ENCODE measurements at regions not wholly inside any gene's neighbourhood (a gene's known extent, or its start where the extent isn't known, plus 50 kb on each side); places are given as distances from the start of the nearest gene placed in this dataset.

DNA sequence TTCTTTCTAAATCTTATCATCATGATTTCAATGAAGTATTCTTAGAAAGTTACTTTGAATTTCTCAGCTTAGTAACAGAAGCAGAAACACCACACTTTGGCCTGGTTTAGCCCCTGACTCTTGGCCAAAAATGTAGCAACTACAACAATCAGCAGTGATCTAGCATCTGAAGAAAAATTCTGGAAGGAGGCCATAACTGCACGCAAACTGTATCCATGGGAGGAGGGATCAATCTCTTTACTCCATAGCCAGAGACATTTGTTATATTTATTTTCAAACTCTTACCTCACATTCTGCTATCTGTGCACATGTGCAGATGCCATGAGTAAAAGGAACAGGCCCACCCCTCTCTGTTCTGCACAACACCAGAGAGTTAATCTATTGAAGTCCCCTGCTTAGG, 251.0 kb upstream of the P2RY1 start:
- Histone ChIP-seq H3K4me3 (ENCODE audit: low read length) (no peak overlapping the region), H3F3A (ENCODE audit: control insufficient read depth, insufficient read depth) (no peaks in the 10 kb centered on the region), H3K27me3 (ENCODE audit: control insufficient read depth, low read length) (0 out of 2 replicates have a peak, but pooled peaks cover 2% of the 10 kb centered on the region), H3K79me2 (ENCODE audit: control insufficient read depth, low read length) (no peaks in the 10 kb centered on the region), H3K9me3 (ENCODE audit: control insufficient read depth, insufficient read depth, low read length) (no peaks in the 10 kb centered on the region), H3K36me3 (ENCODE audit: control insufficient read depth, low read length) (no peaks in the 10 kb centered on the region), H3K27ac (ENCODE audit: low read depth, low read length) (no peak overlapping the region), H3K9me2 (replicated peaks; ENCODE audit: control insufficient read depth, low read length) (no peaks in the 10 kb centered on the region), H3K4me2 (ENCODE audit: low read length) (no peak overlapping the region), H4K20me1 (ENCODE audit: control insufficient read depth, insufficient read depth, low read depth, low read length) (no peaks in the 10 kb centered on the region), H3K4me1 (ENCODE audit: control insufficient read depth, low read length) (no peaks in the 10 kb centered on the region)
- no peak for TF ChIP-seq EZH2phosphoT487 (IDR thresholded peaks at IDR 0.05; ENCODE audit: borderline replicate concordance, low read length)
- TF ChIP-seq, protein P1, sequence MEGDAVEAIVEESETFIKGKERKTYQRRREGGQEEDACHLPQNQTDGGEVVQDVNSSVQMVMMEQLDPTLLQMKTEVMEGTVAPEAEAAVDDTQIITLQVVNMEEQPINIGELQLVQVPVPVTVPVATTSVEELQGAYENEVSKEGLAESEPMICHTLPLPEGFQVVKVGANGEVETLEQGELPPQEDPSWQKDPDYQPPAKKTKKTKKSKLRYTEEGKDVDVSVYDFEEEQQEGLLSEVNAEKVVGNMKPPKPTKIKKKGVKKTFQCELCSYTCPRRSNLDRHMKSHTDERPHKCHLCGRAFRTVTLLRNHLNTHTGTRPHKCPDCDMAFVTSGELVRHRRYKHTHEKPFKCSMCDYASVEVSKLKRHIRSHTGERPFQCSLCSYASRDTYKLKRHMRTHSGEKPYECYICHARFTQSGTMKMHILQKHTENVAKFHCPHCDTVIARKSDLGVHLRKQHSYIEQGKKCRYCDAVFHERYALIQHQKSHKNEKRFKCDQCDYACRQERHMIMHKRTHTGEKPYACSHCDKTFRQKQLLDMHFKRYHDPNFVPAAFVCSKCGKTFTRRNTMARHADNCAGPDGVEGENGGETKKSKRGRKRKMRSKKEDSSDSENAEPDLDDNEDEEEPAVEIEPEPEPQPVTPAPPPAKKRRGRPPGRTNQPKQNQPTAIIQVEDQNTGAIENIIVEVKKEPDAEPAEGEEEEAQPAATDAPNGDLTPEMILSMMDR (IDR thresholded peaks at IDR 0.05; ENCODE audit: low read depth, low read length, poor library complexity, severe bottlenecking) = no peak

DNA sequence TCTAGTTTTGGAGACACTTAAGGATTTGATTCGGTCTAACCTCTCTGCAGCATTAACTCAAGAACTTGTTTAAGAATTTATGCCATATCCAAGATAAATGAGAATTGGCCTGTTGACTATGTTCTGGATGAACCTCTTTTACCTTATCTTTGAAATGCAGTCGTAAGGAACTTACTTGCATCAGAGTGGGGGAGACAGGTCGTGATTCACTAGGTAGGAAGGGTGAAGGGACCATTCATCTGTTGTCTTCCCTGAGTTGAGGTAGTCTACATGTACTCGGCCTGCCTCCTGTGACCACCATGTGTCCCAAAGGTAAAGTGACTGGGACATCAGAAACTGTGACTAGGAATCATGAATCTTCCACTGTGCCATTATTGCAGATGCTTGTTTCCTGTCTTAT, 248.0 kb upstream of the P2RY1 start:
- Histone ChIP-seq H3K27me3 (ENCODE audit: control insufficient read depth, low read length) (0 out of 2 replicates have a peak, but pooled peaks cover 2% of the 10 kb centered on the region), H3K4me2 (ENCODE audit: low read length) (no peak overlapping the region), H4K20me1 (ENCODE audit: control insufficient read depth, insufficient read depth, low read depth, low read length) (no peaks in the 10 kb centered on the region), H3K4me3 (ENCODE audit: low read length) (no peak overlapping the region), H3K4me1 (ENCODE audit: control insufficient read depth, low read length) (no peaks in the 10 kb centered on the region), H3K79me2 (ENCODE audit: control insufficient read depth, low read length) (no peaks in the 10 kb centered on the region), H3F3A (ENCODE audit: control insufficient read depth, insufficient read depth) (no peaks in the 10 kb centered on the region), H3K9me2 (replicated peaks; ENCODE audit: control insufficient read depth, low read length) (no peaks in the 10 kb centered on the region), H3K9me3 (ENCODE audit: control insufficient read depth, insufficient read depth, low read length) (no peaks in the 10 kb centered on the region), H3K27ac (ENCODE audit: low read depth, low read length) (no peak overlapping the region), H3K36me3 (ENCODE audit: control insufficient read depth, low read length) (no peaks in the 10 kb centered on the region)
- TF ChIP-seq, protein P1 (IDR thresholded peaks at IDR 0.05; ENCODE audit: low read depth, low read length, poor library complexity, severe bottlenecking) = no peak
- no peak for TF ChIP-seq EZH2phosphoT487 (IDR thresholded peaks at IDR 0.05; ENCODE audit: borderline replicate concordance, low read length)

DNA sequence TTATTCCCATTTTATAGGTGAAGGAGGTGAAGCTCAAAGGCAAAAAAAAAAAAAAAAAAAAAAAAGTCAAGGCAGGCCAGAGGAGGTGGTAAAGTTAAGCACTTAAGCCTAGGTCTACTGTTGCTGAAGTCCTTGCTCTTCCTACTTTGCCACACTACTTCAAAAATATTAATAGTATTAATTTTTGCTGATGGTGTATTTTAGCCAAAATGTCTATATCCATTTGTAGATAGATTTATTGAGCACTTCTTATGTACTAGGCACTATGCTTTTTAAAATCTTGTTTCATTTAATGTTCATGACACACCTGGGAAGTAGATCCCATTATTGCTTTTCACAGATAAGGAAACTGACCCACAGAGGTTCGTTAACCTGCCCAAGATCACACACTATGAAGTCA, 247.1 kb upstream of the P2RY1 start:
- Histone ChIP-seq H3K9me3 (ENCODE audit: control insufficient read depth, insufficient read depth, low read length) (no peaks in the 10 kb centered on the region), H4K20me1 (ENCODE audit: control insufficient read depth, insufficient read depth, low read depth, low read length) (no peaks in the 10 kb centered on the region), H3K36me3 (ENCODE audit: control insufficient read depth, low read length) (no peaks in the 10 kb centered on the region), H3K4me1 (ENCODE audit: control insufficient read depth, low read length) (no peaks in the 10 kb centered on the region), H3K4me2 (ENCODE audit: low read length) (no peak overlapping the region), H3K4me3 (ENCODE audit: low read length) (no peak overlapping the region), H3K79me2 (ENCODE audit: control insufficient read depth, low read length) (no peaks in the 10 kb centered on the region), H3K27ac (ENCODE audit: low read depth, low read length) (no peak overlapping the region), H3F3A (ENCODE audit: control insufficient read depth, insufficient read depth) (no peaks in the 10 kb centered on the region), H3K27me3 (ENCODE audit: control insufficient read depth, low read length) (no peaks in the 10 kb centered on the region), H3K9me2 (replicated peaks; ENCODE audit: control insufficient read depth, low read length) (no peaks in the 10 kb centered on the region)
- no peak for TF ChIP-seq EZH2phosphoT487 (IDR thresholded peaks at IDR 0.05; ENCODE audit: borderline replicate concordance, low read length)
- TF ChIP-seq, protein P1 (IDR thresholded peaks at IDR 0.05; ENCODE audit: low read depth, low read length, poor library complexity, severe bottlenecking) = no peak

DNA sequence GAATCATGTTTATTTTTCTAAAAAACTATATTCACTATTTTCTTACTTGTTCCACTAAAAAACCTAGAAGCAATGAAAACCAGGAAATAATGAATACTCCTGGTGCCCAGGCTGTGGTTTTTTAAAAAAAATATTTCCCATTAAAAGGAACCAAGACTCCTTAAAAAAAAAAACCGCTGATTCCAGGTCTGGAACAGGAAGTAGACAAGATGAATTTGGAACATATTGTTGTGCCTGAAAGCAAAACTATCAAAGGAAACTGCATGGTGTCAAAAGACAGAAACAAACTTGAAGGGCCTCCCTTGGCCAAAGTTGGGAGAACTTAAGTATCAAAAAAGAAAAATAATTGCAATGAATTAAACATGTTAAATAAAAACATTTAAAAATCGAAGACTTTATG, 245.3 kb upstream of the P2RY1 start:
- Histone ChIP-seq H3K4me3 (ENCODE audit: low read length) (no peak overlapping the region), H3K27ac (ENCODE audit: low read depth, low read length) (no peak overlapping the region), H3K27me3 (ENCODE audit: control insufficient read depth, low read length) (no peaks in the 10 kb centered on the region), H3K36me3 (ENCODE audit: control insufficient read depth, low read length) (no peaks in the 10 kb centered on the region), H3F3A (ENCODE audit: control insufficient read depth, insufficient read depth) (no peaks in the 10 kb centered on the region), H3K4me2 (ENCODE audit: low read length) (no peak overlapping the region), H3K4me1 (ENCODE audit: control insufficient read depth, low read length) (no peaks in the 10 kb centered on the region), H4K20me1 (ENCODE audit: control insufficient read depth, insufficient read depth, low read depth, low read length) (no peaks in the 10 kb centered on the region), H3K9me2 (replicated peaks; ENCODE audit: control insufficient read depth, low read length) (no peaks in the 10 kb centered on the region), H3K9me3 (ENCODE audit: control insufficient read depth, insufficient read depth, low read length) (no peaks in the 10 kb centered on the region), H3K79me2 (ENCODE audit: control insufficient read depth, low read length) (no peaks in the 10 kb centered on the region)
- TF ChIP-seq, protein P1 (IDR thresholded peaks at IDR 0.05; ENCODE audit: low read depth, low read length, poor library complexity, severe bottlenecking) = no peak
- no peak for TF ChIP-seq EZH2phosphoT487 (IDR thresholded peaks at IDR 0.05; ENCODE audit: borderline replicate concordance, low read length)
